H9 (cell line): ENCODE measurements at regions not wholly inside any gene's neighbourhood (a gene's known extent, or its start where the extent isn't known, plus 50 kb on each side); places are given as distances from the start of the nearest gene placed in this dataset.

Experiments
- DNase-seq: peaks from one replicate; pipeline ENCODE4 v3.0.0-alpha.2; 2017
- H2AFZ ChIP-seq: one replicate; pipeline ENCODE4 v1.6.1; 2013; ENCODE audit warnings: mild to moderate bottlenecking, low read length, control low read depth, moderate library complexity
- H2AK5ac ChIP-seq: 2 replicates; pipeline ENCODE4 v1.6.1; 2013; ENCODE audit warnings: low read length, control low read depth, mixed read lengths; ENCODE audit not compliant: insufficient read length
- H2BK120ac ChIP-seq: one replicate; pipeline ENCODE4 v1.6.1; 2013; ENCODE audit warnings: low read depth, mild to moderate bottlenecking, low read length, control low read depth, inconsistent platforms; ENCODE audit not compliant: poor library complexity, severe bottlenecking
- H2BK12ac ChIP-seq: 2 replicates; pipeline ENCODE4 v1.6.1; 2013; ENCODE audit warnings: low read length, control low read depth, mixed read lengths, low read depth; ENCODE audit not compliant: insufficient read length
- H2BK15ac ChIP-seq: 2 replicates; pipeline ENCODE4 v1.6.1; 2013; ENCODE audit warnings: low read depth, low read length, control low read depth
- H2BK20ac ChIP-seq: one replicate; pipeline ENCODE4 v1.6.1; 2013; ENCODE audit warnings: low read depth, mild to moderate bottlenecking, low read length, control low read depth, inconsistent platforms; ENCODE audit not compliant: poor library complexity, severe bottlenecking
- H2BK5ac ChIP-seq: 2 replicates; pipeline ENCODE4 v1.6.1; 2013; ENCODE audit warnings: low read length, control low read depth, mixed read lengths; ENCODE audit not compliant: insufficient read length
- H3K14ac ChIP-seq: 2 replicates; pipeline ENCODE4 v1.6.1; 2013; ENCODE audit warnings: low read length, control low read depth; ENCODE audit not compliant: insufficient read depth
- H3K18ac ChIP-seq: 2 replicates; pipeline ENCODE4 v1.6.1; 2013; ENCODE audit warnings: low read depth, mild to moderate bottlenecking, mixed read lengths, low read length, control low read depth; ENCODE audit not compliant: insufficient read length
- H3K23ac ChIP-seq: 2 replicates; pipeline ENCODE4 v1.6.1; 2013; ENCODE audit warnings: low read length, control low read depth, mixed read lengths, low read depth; ENCODE audit not compliant: insufficient read length
- H3K23me2 ChIP-seq: 2 replicates; pipeline ENCODE4 v1.6.1; 2013; ENCODE audit warnings: low read depth, mild to moderate bottlenecking, mixed read lengths, low read length, control low read depth; ENCODE audit not compliant: insufficient read length, poor library complexity, severe bottlenecking
- H3K27ac ChIP-seq: 2 replicates; pipeline ENCODE4 v1.5.1; 2013; ENCODE audit warnings: low read length, control low read depth, mixed read lengths, low read depth; ENCODE audit not compliant: insufficient read length
- H3K27me3 ChIP-seq: 2 replicates; pipeline ENCODE4 v1.6.1; 2013; ENCODE audit warnings: low read length, control low read depth, inconsistent platforms; ENCODE audit not compliant: insufficient read depth
- H3K4ac ChIP-seq: 2 replicates; pipeline ENCODE4 v1.6.1; 2013; ENCODE audit warnings: low read depth, mild to moderate bottlenecking, control low read depth, inconsistent platforms, low read length, moderate library complexity
- H3K4me1 ChIP-seq: 2 replicates; pipeline ENCODE4 v1.6.1; 2013; ENCODE audit warnings: low read length, control low read depth, inconsistent platforms; ENCODE audit not compliant: insufficient read depth
- H3K4me2 ChIP-seq: 2 replicates; pipeline ENCODE4 v1.6.1; 2013; ENCODE audit warnings: low read length, control low read depth, mixed read lengths; ENCODE audit not compliant: insufficient read length, insufficient read depth
- H3K56ac ChIP-seq: 2 replicates; pipeline ENCODE4 v1.6.1; 2013; ENCODE audit warnings: low read depth, mild to moderate bottlenecking, mixed read lengths, low read length, control low read depth; ENCODE audit not compliant: insufficient read length
- H3K79me1 ChIP-seq: 2 replicates; pipeline ENCODE4 v1.6.1; 2013; ENCODE audit warnings: low read depth, mild to moderate bottlenecking, moderate library complexity, low read length, control low read depth, inconsistent platforms; ENCODE audit not compliant: insufficient read depth, poor library complexity, severe bottlenecking
- H3K79me2 ChIP-seq: 2 replicates; pipeline ENCODE4 v1.6.1; 2013; ENCODE audit warnings: low read length, control low read depth, inconsistent platforms; ENCODE audit not compliant: insufficient read depth
- H3K9ac ChIP-seq: 2 replicates; pipeline ENCODE4 v1.6.1; 2013; ENCODE audit warnings: low read length, control low read depth, mixed read lengths; ENCODE audit not compliant: insufficient read length; ENCODE audit errors: extremely low read depth
- H3K9me3 ChIP-seq: one replicate; pipeline ENCODE4 v1.6.1; 2013; ENCODE audit warnings: low read depth, low read length, inconsistent platforms; ENCODE audit not compliant: control insufficient read depth
- H3T11ph ChIP-seq: one replicate; pipeline ENCODE4 v1.6.1; 2013; ENCODE audit warnings: mild to moderate bottlenecking, low read length, control low read depth, inconsistent platforms
- H4K20me1 ChIP-seq: one replicate; pipeline ENCODE4 v1.6.1; 2013; ENCODE audit not compliant: control insufficient read depth, insufficient read length, insufficient read depth
- H4K5ac ChIP-seq: 2 replicates; pipeline ENCODE4 v1.6.1; 2013; ENCODE audit warnings: low read depth, mild to moderate bottlenecking, mixed read lengths, low read length, control low read depth; ENCODE audit not compliant: insufficient read length
- H4K8ac ChIP-seq: replicated peaks from 2 replicates; pipeline ENCODE4 v1.6.1; 2013; ENCODE audit warnings: low read length, control low read depth, mixed read lengths, low read depth; ENCODE audit not compliant: insufficient read length
- H4K91ac ChIP-seq: 2 replicates; pipeline ENCODE4 v1.6.1; 2013; ENCODE audit warnings: low read depth, mild to moderate bottlenecking, moderate library complexity, mixed read lengths, low read length, control low read depth; ENCODE audit not compliant: insufficient read length
- H3K27ac Mint-ChIP-seq, 3 experiments: 2 replicates in 2 of 3; 3 replicates in 1 of 3; pipeline ENCODE4 v1.8.0; 2020 to 2021; ENCODE audit warnings: mixed read lengths in 3 of 3, mild to moderate bottlenecking in 1 of 3, moderate library complexity in 1 of 3
- H3K27me3 Mint-ChIP-seq: 2 replicates; pipeline ENCODE4 v1.8.0; 2021; ENCODE audit warnings: low read depth, mild to moderate bottlenecking, moderate library complexity, mixed read lengths
- H3K36me3 Mint-ChIP-seq, 3 experiments: 2 replicates in 2 of 3; 3 replicates in 1 of 3; pipeline ENCODE4 v1.8.0; 2020 to 2021; ENCODE audit warnings: low read depth in 3 of 3, mixed read lengths in 3 of 3; ENCODE audit not compliant: insufficient read depth in 1 of 3
- H3K4me1 Mint-ChIP-seq, 2 experiments: 2 replicates each; pipeline ENCODE4 v1.8.0; 2020; ENCODE audit warnings: mixed read lengths in 2 of 2
- H3K4me3 Mint-ChIP-seq, 2 experiments: 2 replicates in 1 of 2; 3 replicates in 1 of 2; pipeline ENCODE4 v1.8.0; 2020 to 2021; ENCODE audit warnings: mild to moderate bottlenecking in 2 of 2, mixed read lengths in 2 of 2, moderate library complexity in 1 of 2
- H3K9me3 Mint-ChIP-seq, 2 experiments: 2 replicates in 1 of 2; 3 replicates in 1 of 2; pipeline ENCODE4 v1.8.0; 2020; ENCODE audit warnings: mild to moderate bottlenecking in 2 of 2, mixed read lengths in 2 of 2, moderate library complexity in 1 of 2
- CTCF ChIP-seq: fragments of 200-600 bp; sonication (generic); conservative IDR thresholded peaks from 3 replicates; pipeline ENCODE4 v1.8.0; 2021; ENCODE audit warnings: antibody characterized with exemption, mild to moderate bottlenecking
- WGBS: extraction: QIAGEN DNeasy Blood & Tissue Kit; methylation state at CpG from one replicate; pipeline ENCODE4 v1.1.7; 2013; ENCODE audit warnings: missing lambda C conversion rate, low lambda C conversion rate, mixed read lengths; ENCODE audit not compliant: insufficient read length; ENCODE audit errors: extremely low coverage; 5-methylcytosine and 5-hydroxymethylcytosine counted together

GRCh38 chr1:193417403-193417802, 231.0 kb upstream of the B3GALT2 start:
- Histone ChIP-seq H4K20me1 (no peaks in the 10 kb centered on the region), H2BK12ac (no peak overlapping the region), H3K18ac (no peak overlapping the region), H4K5ac (no peak overlapping the region), H4K91ac (no peak overlapping the region), H3K4ac (no peak overlapping the region), H3T11ph (no peak overlapping the region), H2BK20ac (no peak overlapping the region), H2BK120ac (no peak overlapping the region), H2BK15ac (no peak overlapping the region), H4K8ac (no peak overlapping the region), H3K79me2 (no peaks in the 10 kb centered on the region), H3K9ac (no peak overlapping the region), H3K9me3 (no peaks in the 10 kb centered on the region), H3K4me2 (no peak overlapping the region), H3K23ac (no peak overlapping the region), H3K4me1 (no peaks in the 10 kb centered on the region), H3K56ac (no peak overlapping the region), H2AFZ (no peak overlapping the region), H2AK5ac (no peak overlapping the region), H3K14ac (no peak overlapping the region), H3K27ac (no peak overlapping the region), H2BK5ac (no peak overlapping the region), H3K79me1 (no peaks in the 10 kb centered on the region), H3K23me2 (no peaks in the 10 kb centered on the region), H3K27me3 (no peaks in the 10 kb centered on the region)
- H3K9me3 Mint-ChIP-seq, result no peaks in the 10 kb centered on the region
- no peaks in the 10 kb centered on the region for H3K36me3 Mint-ChIP-seq
- DNase-seq, result no peak
- H3K27me3 Mint-ChIP-seq, result no peaks in the 10 kb centered on the region
- H3K4me1 Mint-ChIP-seq, result peaks cover 8 to 13% of the 10 kb centered on the region in 2 experiments
- no peak overlapping the region for H3K27ac Mint-ChIP-seq
- no peak for TF ChIP-seq CTCF
- no peak overlapping the region for H3K4me3 Mint-ChIP-seq
- WGBS, result no CpG with 5 or more reads among the region's 1 CpG
